Upper lobe of left lung (tissue), 6 donors: ENCODE measurements at regions not wholly inside any gene's neighbourhood (a gene's known extent, or its start where the extent isn't known, plus 50 kb on each side); places are given as distances from the start of the nearest gene placed in this dataset.
A peak's percentile ranks its signal among the peaks of the same experiment; 100 is the strongest.

Experiments
- ATAC-seq, 2 donors: fragments of 200-7000 bp; cut with Tn5 transposase; one replicate each; pipeline ENCODE4 v1.9.1; 2022; ENCODE audit warnings: mild to moderate bottlenecking in 2 of 2, moderate library complexity in 2 of 2; ENCODE audit not compliant: low FRiP score in 2 of 2
- DNase-seq, 2 donors: peaks; one replicate each; pipeline ENCODE4 v3.0.0-alpha.2; 2019 to 2020
- H3K27ac ChIP-seq, 4 donors: fragments of 200-600 bp; sonication (generic); one replicate each; pipeline ENCODE4 v1.5.1; 2016 to 2019
- H3K27me3 ChIP-seq, 4 donors: fragments of 200-600 bp; sonication (generic); one replicate each; pipeline ENCODE4 v1.5.1; 2017 to 2019
- H3K36me3 ChIP-seq, 4 donors: fragments of 200-600 bp; sonication (generic); one replicate each; pipeline ENCODE4 v1.5.1; 2016 to 2019
- H3K4me1 ChIP-seq, 4 donors: fragments of 200-600 bp; sonication (generic); one replicate each; pipeline ENCODE4 v1.5.1; 2018 to 2019
- H3K4me3 ChIP-seq, 4 donors: fragments of 200-600 bp; sonication (generic); one replicate each; pipeline ENCODE4 v1.5.1; 2017 to 2019; ENCODE audit warnings: mild to moderate bottlenecking in 2 of 4, moderate library complexity in 1 of 4
- H3K9me3 ChIP-seq, 4 donors: fragments of 200-600 bp; sonication (generic); one replicate each; pipeline ENCODE4 v1.5.1; 2018 to 2019
- EP300 ChIP-seq, 4 donors: sonication (generic); formaldehyde crosslinking; IDR thresholded peaks; one replicate each; pipeline ENCODE4 v1.5.1; 2017; ENCODE audit warnings: antibody characterized with exemption in 4 of 4, control low read depth in 2 of 4
- POLR2A ChIP-seq, 4 donors: fragments of 450-650 bp; IDR thresholded peaks; one replicate each; pipeline ENCODE4 v1.5.1; 2016 to 2017; ENCODE audit warnings: antibody characterized with exemption in 4 of 4, mild to moderate bottlenecking in 2 of 4
- POLR2AphosphoS5 ChIP-seq, 2 donors: sonication (generic); formaldehyde crosslinking; IDR thresholded peaks; one replicate each; pipeline ENCODE4 v1.5.1; 2017; ENCODE audit warnings: antibody characterized with exemption in 2 of 2
- WGBS, 2 donors: methylation state at CpG; one replicate each; pipeline ENCODE4 v1.1.5; 2017 to 2018; 5-methylcytosine and 5-hydroxymethylcytosine counted together
- TF ChIP-seq, protein P1 (sequence below), 6 experiments: fragments of 450-650 bp in 4 of 6; fragments of 200-600 bp in 2 of 6; sonication (generic) in 2 of 6; IDR thresholded peaks; one replicate each; pipeline ENCODE4 v1.5.1; 2016 to 2019; ENCODE audit warnings: antibody characterized with exemption in 6 of 6
- donor health status: DM: no; HTN: no; CAD: no; lungs with moderate emphysema.
- donor health status: DM: no; HTN: yes; CAD: no; lungs with severe emphysema.

DNA sequence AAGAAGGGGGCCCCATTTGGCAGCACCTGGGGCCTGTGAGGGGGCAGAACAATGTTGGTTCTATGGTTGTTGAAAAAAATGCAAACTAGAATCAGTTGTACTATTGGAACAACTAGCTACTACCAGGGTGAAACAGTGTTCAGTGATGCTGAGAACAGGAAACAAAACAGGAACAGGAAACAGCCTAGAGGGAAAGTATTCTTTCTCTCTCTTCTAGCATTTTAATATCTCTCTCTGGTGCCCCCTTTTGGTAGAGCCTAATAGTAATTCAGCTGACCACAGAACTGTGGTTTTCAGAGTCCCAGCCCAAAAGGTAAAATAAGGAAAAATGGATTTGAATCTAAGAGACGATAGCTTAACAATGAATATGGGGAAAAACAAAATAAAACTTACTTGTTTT, 138.0 kb upstream of the KCNN2 start:
- Histone ChIP-seq H3K27me3 (no peaks in the 10 kb centered on the region), H3K36me3 (no peaks in the 10 kb centered on the region), H3K9me3 (peaks cover 0 to 8% (median 2%) of the 10 kb centered on the region in 4 donors), H3K4me1 (no peaks in the 10 kb centered on the region), H3K4me3 (no peak overlapping the region), H3K27ac (no peak overlapping the region)
- TF ChIP-seq POLR2AphosphoS5 (IDR thresholded peaks at IDR 0.05): no peak
- TF ChIP-seq, protein P1, sequence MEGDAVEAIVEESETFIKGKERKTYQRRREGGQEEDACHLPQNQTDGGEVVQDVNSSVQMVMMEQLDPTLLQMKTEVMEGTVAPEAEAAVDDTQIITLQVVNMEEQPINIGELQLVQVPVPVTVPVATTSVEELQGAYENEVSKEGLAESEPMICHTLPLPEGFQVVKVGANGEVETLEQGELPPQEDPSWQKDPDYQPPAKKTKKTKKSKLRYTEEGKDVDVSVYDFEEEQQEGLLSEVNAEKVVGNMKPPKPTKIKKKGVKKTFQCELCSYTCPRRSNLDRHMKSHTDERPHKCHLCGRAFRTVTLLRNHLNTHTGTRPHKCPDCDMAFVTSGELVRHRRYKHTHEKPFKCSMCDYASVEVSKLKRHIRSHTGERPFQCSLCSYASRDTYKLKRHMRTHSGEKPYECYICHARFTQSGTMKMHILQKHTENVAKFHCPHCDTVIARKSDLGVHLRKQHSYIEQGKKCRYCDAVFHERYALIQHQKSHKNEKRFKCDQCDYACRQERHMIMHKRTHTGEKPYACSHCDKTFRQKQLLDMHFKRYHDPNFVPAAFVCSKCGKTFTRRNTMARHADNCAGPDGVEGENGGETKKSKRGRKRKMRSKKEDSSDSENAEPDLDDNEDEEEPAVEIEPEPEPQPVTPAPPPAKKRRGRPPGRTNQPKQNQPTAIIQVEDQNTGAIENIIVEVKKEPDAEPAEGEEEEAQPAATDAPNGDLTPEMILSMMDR (IDR thresholded peaks at IDR 0.05): peak in 4 of 6 experiments; percentile 7 to 35 (median 24)
- WGBS, 2 donors: 88 to 93% methylated on average over 1 of the region's 1 CpG
- no peak for DNase-seq
- no peak for ATAC-seq

DNA sequence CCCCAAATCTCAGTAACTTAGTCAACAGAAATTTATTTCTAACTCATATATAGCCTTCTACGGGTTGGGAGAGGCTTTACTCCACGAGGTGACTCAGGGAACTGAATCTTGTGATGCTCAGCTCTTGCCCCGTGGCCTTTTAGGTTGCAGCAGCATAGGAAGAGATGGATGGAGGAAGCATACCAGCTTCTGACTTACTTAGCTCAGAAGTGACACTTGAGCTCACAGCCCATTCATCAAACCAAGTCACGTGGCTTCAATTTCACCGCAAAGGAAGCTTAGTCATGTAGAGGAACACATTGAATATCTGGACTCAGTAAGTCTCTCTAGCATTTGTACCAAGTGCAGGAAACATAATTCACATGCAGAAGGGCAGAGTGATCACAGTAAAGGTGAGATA, 124.1 kb upstream of the KCNN2 start:
- TF ChIP-seq POLR2AphosphoS5 (IDR thresholded peaks at IDR 0.05) (no peak), POLR2A (IDR thresholded peaks at IDR 0.05) (no peak)
- TF ChIP-seq, protein P1 (IDR thresholded peaks at IDR 0.05): no peak
- 46 to 62% methylated on average over 5 of the region's 5 CpGs for WGBS, 2 donors
- Histone ChIP-seq H3K27me3 (no peaks in the 10 kb centered on the region), H3K4me3 (no peak overlapping the region), H3K9me3 (no peaks in the 10 kb centered on the region), H3K4me1 (no peaks in the 10 kb centered on the region), H3K27ac (no peak overlapping the region), H3K36me3 (no peaks in the 10 kb centered on the region)
- ATAC-seq (no peak), DNase-seq (no peak)

DNA sequence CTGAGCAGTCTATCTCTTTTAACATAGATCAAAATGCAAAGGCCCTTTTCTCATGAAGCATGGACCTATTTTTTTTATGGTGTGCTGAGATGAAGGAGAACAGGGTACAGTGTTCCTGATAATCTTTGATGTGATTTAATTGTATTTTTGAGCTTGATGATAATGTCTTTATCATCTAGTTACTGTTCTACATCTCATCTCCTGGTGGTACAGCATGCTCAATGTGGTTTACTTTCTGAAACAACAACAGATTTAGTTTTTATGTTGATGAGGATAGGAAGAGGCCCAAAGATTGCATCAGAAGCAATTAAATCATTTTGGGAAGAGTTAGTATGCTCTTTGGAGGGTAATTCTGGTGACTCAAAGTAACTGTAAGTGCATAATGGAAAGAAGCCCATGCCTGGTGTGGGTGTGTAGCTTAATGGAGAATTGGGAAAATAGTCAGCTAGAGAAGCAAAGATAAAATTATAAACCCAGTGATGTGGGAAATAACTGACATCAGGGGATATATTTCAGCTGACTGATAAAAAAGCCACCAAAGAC, 123.0 kb upstream of the KCNN2 start:
- Histone ChIP-seq H3K36me3 (no peaks in the 10 kb centered on the region), H3K27me3 (no peaks in the 10 kb centered on the region), H3K27ac (no peak overlapping the region), H3K9me3 (no peaks in the 10 kb centered on the region), H3K4me3 (no peak overlapping the region), H3K4me1 (no peaks in the 10 kb centered on the region)
- DNase-seq (no peak), ATAC-seq (no peak)
- TF ChIP-seq POLR2A (IDR thresholded peaks at IDR 0.05) (no peak), EP300 (IDR thresholded peaks at IDR 0.05) (no peak), POLR2AphosphoS5 (IDR thresholded peaks at IDR 0.05) (no peak)
- TF ChIP-seq, protein P1 (IDR thresholded peaks at IDR 0.05): no peak

DNA sequence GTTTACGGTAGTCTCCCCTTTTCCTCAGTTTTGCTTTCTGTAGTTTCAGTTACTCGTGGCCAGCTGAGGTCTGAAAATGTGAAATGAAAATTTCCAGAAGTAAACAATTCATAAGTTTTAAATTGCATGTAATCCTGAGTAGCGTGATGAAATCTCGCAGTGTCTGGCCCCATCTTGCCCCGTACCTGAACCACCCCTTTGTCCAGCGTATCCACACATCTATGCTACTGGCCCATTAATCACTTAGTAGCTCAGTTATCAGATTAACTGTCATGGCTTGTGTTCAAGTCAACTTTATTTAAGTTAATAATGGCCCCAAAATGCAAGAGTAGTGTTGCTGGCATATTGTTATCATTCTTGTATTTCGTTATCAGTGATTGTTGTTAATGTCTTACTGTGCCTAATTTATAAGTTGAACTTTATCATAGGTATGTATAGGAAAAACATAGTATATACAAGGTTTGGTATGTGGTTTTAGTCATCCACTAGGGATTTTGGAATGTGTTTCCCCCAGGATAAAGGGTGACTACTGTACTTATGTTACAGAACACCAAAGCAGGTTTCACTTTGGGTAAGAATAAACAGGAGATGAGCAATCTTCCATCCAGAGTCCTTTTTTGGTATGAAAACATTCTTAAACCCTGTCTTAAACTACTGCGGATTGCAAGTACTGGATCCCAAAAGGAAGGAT, 118.4 kb upstream of the KCNN2 start:
- H3K27me3 ChIP-seq: no peaks in the 10 kb centered on the region

More for the DNA sequence above, 118.4 kb upstream of the KCNN2 start:
- no peaks in the 10 kb centered on the region for H3K9me3 ChIP-seq
- no peak for DNase-seq
- H3K36me3 ChIP-seq: no peaks in the 10 kb centered on the region
- no peak for ATAC-seq
- H3K4me1 ChIP-seq: no peaks in the 10 kb centered on the region
- TF ChIP-seq, protein P1 (IDR thresholded peaks at IDR 0.05): no peak
- TF ChIP-seq POLR2A (IDR thresholded peaks at IDR 0.05): no peak
- TF ChIP-seq EP300 (IDR thresholded peaks at IDR 0.05): no peak
- TF ChIP-seq POLR2AphosphoS5 (IDR thresholded peaks at IDR 0.05): no peak
- WGBS, 2 donors: 85 to 91% methylated on average over 8 of the region's 8 CpGs
- H3K27ac ChIP-seq: no peak overlapping the region
- no peak overlapping the region for H3K4me3 ChIP-seq
